ENCODE measurements at regions not wholly inside any gene's neighbourhood (a gene's known extent, or its start where the extent isn't known, plus 50 kb on each side); places are given as distances from the start of the nearest gene placed in this dataset.

- TF ChIP-seq, protein P1, sequence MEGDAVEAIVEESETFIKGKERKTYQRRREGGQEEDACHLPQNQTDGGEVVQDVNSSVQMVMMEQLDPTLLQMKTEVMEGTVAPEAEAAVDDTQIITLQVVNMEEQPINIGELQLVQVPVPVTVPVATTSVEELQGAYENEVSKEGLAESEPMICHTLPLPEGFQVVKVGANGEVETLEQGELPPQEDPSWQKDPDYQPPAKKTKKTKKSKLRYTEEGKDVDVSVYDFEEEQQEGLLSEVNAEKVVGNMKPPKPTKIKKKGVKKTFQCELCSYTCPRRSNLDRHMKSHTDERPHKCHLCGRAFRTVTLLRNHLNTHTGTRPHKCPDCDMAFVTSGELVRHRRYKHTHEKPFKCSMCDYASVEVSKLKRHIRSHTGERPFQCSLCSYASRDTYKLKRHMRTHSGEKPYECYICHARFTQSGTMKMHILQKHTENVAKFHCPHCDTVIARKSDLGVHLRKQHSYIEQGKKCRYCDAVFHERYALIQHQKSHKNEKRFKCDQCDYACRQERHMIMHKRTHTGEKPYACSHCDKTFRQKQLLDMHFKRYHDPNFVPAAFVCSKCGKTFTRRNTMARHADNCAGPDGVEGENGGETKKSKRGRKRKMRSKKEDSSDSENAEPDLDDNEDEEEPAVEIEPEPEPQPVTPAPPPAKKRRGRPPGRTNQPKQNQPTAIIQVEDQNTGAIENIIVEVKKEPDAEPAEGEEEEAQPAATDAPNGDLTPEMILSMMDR (IDR thresholded peaks at IDR 0.05; ENCODE audit: low read depth, low read length, poor library complexity, severe bottlenecking), result no peak
- TF ChIP-seq EZH2phosphoT487 (IDR thresholded peaks at IDR 0.05; ENCODE audit: borderline replicate concordance, low read length), result no peak
Measured at GRCh38 chr1:25055961-25056360, 125.9 kb upstream of the RUNX3 start.

Measured in DOHH2 (cell line).